GM19395 (cell line): ENCODE measurements at regions not wholly inside any gene's neighbourhood (a gene's known extent, or its start where the extent isn't known, plus 50 kb on each side); places are given as distances from the start of the nearest gene placed in this dataset.
A peak's percentile ranks its signal among the peaks of the same experiment; 100 is the strongest.
"Not testable (repeated sequence)": the region's sequence is repeated elsewhere in the genome, so short reads cannot be mapped to it uniquely, and the experiment has no call there.

Source experiments
- ATAC-seq: cut with Tn5 transposase; IDR thresholded peaks from one replicate; pipeline ENCODE4 v1.9.1; 2021; ENCODE audit warnings: mild to moderate bottlenecking, moderate library complexity; ENCODE audit not compliant: unreplicated experiment

- ATAC-seq: no peak
Measured at GRCh38 chr10:90018819-90019218, 317.4 kb downstream of the KIF20B start.

- ATAC-seq: no peak
Measured at GRCh38 chr10:90020506-90020905, 319.1 kb downstream of the KIF20B start.

- ATAC-seq: no peak
Measured at GRCh38 chr10:90023950-90024349, 322.6 kb downstream of the KIF20B start.

- no peak for ATAC-seq
Measured at GRCh38 chr10:90028312-90028711, 326.9 kb downstream of the KIF20B start.

DNA sequence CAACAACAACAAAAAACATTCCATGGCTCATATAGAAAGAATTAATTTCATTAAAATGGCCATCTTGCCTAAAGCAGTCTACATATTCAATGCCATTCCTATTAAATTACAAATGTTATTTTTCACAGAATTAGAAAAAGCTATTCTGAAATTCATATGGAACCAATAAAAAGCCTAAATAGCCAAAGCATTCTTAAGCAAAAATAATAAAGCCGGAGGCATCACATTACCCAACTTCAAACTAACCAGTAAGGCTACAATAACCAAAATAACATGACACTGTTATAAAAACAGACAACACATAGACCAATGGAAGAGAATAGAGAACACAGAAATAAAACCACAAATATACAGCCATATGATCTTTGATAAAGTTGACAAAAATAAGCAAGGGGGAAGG is 330.4 kb downstream of the KIF20B start:
- ATAC-seq: no peak

DNA sequence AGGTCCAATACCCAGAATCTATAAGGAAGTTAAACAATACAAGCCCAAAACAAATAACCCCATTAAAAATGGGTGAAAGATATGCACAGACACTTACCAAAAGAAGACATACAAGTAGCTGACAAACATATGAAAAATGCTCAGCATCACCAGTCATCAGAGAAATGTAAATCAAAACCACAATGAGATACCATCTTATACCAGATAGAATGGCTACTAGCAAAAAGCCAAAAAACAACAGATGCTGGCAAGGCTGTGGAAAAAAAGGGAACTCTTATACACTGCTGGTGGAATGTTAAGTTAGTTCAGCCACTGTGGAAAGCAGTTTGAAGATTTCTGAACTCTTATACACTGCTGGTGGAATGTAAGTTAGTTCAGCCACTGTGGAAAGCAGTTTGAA is 331.1 kb downstream of the KIF20B start:
- ATAC-seq: no peak

GRCh38 chr10:90034862-90035261 is 333.5 kb downstream of the KIF20B start:
- ATAC-seq: not testable (repeated sequence)

- ATAC-seq: no peak
Measured at GRCh38 chr10:90041585-90041984, 340.2 kb downstream of the KIF20B start.

DNA sequence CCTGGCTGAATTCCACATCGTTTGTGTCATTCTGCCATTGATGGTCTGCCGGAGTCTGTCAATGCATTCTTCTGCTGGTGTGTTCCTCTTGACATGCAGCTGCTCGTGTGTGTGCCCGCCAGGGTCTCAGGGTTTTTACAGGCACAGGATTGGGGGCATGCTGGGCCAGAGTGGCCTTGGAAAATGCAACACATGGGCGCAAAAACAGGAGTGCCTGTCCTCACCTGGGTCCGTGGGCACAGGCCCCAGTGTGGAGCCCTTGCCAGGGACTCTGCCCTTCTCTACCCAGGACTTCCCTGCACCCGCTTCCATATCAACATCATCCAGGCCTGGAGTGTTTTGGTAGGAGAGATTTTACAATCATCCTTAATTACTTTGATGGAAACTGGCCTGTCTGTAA is 340.7 kb downstream of the KIF20B start:
- ATAC-seq: no peak

- ATAC-seq: peak; percentile 94
Measured at GRCh38 chr10:90047243-90047729, 345.9 kb downstream of the KIF20B start.

- no peak for ATAC-seq
Measured at GRCh38 chr10:90051053-90051452, 349.7 kb downstream of the KIF20B start.

- no peak for ATAC-seq
Measured at GRCh38 chr10:90051474-90051873, 350.1 kb downstream of the KIF20B start.

DNA sequence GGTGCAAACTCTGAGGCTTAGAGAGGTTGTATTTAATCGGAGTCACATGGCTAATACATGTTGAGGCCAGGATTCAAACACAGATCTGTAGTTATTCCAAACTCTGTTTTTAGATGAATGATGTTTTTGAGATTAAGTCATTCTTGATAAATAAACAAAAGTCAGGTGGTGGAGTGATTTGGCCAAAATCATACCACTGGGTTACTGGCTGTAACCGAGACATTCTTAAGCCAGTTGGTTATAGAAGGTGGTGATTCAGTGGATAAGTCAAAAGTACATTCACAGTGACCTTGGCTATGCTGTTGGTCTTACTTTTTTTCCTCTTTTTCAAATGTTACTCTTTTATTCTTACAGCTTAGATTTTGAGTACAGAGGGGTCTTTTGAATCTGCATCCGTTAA is 361.4 kb downstream of the KIF20B start:
- ATAC-seq: no peak

DNA sequence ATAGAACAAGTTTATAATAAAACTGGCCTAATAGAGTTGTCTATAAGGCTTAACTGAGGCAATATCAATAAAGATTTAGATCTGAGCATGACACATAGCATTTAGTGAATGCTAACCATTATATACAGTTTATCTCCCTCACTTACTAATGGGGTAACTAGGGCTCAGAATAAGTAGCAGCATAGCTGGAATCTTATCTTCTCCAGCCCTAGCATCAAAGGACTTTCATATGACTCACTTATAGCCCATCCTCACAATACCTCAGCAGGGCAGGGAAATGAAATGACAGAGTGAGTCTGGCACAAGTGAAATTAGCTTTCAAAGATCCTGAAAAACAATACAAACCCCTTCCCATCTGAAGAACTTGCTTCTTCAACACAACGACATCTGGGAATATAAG is 362.9 kb downstream of the KIF20B start:
- no peak for ATAC-seq

DNA sequence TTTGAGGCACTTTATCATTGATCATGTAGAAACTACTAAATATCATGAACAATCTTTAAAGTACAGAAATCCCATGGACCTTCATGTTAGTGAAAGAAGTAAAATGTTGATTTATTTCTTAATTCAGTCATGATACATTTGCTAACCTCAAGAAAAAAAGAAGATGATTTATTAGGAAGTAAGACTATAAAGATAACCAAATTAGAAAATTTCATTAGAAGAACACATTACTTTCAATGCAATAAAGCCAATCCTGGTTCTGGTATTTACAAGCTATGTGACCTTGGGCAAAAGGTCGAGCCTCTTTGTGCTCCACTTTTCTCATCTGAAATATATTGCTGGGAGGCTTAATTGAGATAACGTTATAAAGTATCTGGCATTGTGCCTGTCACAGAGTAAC is 365.0 kb downstream of the KIF20B start:
- ATAC-seq: no peak

DNA sequence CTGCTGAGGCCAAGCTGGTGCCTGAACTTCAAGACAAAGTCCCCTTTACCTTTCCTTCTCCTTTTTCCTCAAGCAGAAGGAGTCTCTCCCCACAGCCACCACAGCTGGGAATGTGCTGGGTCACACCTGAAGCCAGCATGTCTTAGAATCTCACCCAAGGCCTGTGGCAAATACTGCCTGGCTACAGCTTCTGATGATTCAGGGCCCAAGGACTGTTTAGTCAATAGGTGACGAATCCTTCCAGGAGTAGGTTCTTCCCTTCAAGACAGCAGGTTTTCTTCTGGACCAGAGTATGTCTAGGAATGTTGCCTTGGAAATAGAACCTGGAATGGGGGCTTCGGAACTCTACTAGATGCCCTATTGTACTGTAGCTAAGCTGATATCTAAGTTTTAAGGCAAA is 374.6 kb downstream of the KIF20B start:
- ATAC-seq: no peak

GRCh38 chr10:90079819-90080218 is 378.4 kb downstream of the KIF20B start:
- no peak for ATAC-seq

- not testable (repeated sequence) for ATAC-seq
Measured at GRCh38 chr10:90086606-90087190, 385.3 kb downstream of the KIF20B start.

GRCh38 chr10:90087197-90088023 is 386.0 kb downstream of the KIF20B start:
- ATAC-seq: peak; percentile 100

DNA sequence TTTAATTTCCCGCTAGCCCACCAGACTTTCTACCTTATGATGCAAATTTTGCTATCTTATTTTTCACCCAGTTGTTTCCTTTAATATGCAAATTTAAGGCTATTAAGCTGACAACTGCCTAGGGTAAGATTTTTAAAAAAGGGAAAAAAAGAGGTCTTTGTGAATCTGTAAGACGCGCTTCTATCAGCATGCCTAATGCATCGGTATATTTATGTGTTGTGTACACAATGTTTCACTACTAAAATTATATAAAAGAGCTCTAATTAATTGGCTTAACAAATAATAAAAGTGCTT is 386.6 kb downstream of the KIF20B start:
- ATAC-seq: no peak

- no peak for ATAC-seq
Measured at GRCh38 chr10:90089719-90090118, 388.3 kb downstream of the KIF20B start.

DNA sequence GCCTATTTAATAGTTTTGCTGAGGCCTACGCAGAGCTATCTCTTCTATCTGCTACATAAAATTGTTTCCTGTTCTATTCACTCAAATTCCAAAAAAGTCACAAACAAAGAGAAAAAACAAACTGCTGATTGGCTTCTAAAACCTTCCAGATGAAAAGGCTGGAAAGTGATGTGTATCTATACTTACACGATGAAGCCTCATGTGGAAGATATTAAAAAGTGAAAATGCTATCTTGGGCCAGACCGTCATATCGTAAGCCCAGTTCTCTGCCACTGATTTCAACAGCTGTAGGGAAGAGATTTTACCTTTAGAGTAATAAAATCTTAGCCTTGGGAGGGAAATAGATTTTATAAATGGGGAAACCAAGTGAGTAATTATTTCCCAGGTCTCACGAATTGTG is 394.8 kb downstream of the KIF20B start:
- ATAC-seq: no peak

- not testable (repeated sequence) for ATAC-seq
Measured at GRCh38 chr10:90107581-90107980, 406.2 kb downstream of the KIF20B start.
